ENCODE measurements at regions not wholly inside any gene's neighbourhood (a gene's known extent, or its start where the extent isn't known, plus 50 kb on each side); places are given as distances from the start of the nearest gene placed in this dataset.

DNA sequence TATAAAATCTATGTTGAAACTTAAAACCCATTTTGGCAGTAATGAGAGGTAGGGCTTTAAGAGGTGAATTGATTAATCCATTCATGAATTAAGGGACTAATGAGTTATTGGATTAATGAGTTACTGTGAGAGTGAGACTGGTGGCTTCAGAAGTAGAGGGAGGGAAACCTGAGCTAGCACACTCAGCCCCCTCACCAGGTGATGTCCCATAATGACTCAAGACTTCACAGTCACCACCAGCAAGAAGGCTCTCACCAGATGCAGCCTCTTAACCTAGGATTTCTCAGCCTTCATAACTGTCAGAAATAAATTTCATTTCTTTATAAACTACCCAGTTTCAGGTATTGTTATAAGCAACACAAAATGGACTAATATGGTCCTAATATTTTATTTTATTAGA lies 621.7 kb upstream of the ACVR2A start:
- DNase-seq (ENCODE audit: low read depth in 2 of 3, low spot score in 2 of 3) = no peak

GRCh38 chr2:147222506-147222905 lies 622.3 kb upstream of the ACVR2A start:
- DNase-seq (ENCODE audit: low read depth in 2 of 3, low spot score in 2 of 3) = no peak

DNA sequence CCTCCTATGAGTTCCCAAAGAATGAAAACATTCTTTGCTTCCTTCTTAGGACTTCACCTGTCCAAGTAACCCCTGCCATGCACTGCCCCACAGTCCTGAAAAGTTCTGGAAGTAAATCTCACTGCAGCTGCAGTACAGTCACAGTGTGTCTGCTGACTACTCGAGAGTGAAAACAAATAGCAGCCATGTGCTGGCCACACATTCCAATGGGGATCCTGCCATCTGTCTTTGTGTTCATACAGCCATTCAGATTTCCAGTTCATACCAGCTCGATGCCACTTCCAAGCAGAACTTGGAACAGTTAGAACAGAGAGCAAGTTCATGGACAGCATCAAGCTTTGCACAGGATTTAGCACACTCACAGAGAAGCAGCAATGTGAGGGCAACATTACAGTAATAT lies 629.9 kb upstream of the ACVR2A start:
- DNase-seq (ENCODE audit: low read depth in 2 of 3, low spot score in 2 of 3) = no peak

GRCh38 chr2:147211484-147211883 lies 633.3 kb upstream of the ACVR2A start:
- no peak for DNase-seq (ENCODE audit: low read depth in 2 of 3, low spot score in 2 of 3)

GRCh38 chr2:147204102-147204501 lies 640.7 kb upstream of the ACVR2A start:
- no peak for DNase-seq (ENCODE audit: low read depth in 2 of 3, low spot score in 2 of 3)

- no peak for DNase-seq (ENCODE audit: low read depth in 2 of 3, low spot score in 2 of 3)
These were observed 646.1 kb upstream of the ACVR2A start for GRCh38 chr2:147198651-147199171.

GRCh38 chr2:147197754-147198483 lies 646.9 kb upstream of the ACVR2A start:
- no peak for DNase-seq (ENCODE audit: low read depth in 2 of 3, low spot score in 2 of 3)

DNA sequence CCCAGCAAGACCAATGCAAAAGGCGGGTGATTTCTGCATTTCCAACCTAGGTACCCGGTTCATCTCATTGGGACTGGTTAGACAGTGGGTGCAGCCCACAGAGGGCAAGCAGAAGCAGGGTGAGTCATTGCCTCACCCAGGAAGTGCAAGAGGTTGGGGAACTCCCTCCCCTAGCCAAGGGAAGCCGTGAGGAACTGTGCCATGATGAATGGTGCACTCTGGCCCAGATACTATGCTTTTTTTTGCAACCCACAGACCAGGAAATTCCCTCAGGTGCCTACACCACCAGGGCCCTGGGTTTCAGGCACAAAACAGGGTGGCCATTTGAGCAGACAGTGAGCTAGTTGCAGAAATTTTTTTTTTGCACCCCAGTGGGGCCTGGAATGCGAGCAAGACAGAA lies 662.6 kb upstream of the ACVR2A start:
- peak in 1 of 3 experiments; percentile 3 for DNase-seq (ENCODE audit: low read depth in 2 of 3, low spot score in 2 of 3)

DNA sequence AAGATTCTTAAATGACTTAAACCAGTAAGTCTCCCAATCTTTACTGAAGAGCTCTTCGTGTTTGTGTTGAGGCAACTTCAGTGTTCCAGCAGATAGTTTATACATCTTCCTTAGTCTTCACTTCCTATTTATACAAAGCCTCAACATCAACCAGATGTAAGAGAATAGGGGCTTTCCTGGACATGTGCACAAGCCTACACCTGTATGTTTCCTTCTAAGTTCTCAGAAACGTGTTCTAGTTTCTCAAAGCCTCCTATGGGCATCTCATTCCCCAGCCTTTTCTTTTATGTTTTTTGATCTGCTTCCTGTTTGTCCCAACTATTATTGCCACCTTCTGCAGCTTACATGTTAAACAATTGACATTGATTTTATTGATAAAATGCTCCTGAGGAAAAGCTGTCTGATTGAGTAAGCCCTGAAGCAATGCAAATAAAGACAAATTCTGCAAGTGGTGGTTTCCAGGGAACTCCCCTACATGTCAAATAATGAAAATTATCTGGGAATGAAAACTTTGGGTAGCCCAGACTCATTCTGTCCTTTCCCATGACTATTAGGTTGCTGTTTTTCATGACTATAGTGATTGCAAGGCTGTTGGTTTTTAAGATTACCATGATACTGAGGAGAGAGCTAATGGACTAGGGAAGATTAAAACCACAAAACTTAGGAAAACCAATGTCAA lies 663.3 kb upstream of the ACVR2A start:
- no peak for DNase-seq (ENCODE audit: low read depth in 2 of 3, low spot score in 2 of 3)

DNA sequence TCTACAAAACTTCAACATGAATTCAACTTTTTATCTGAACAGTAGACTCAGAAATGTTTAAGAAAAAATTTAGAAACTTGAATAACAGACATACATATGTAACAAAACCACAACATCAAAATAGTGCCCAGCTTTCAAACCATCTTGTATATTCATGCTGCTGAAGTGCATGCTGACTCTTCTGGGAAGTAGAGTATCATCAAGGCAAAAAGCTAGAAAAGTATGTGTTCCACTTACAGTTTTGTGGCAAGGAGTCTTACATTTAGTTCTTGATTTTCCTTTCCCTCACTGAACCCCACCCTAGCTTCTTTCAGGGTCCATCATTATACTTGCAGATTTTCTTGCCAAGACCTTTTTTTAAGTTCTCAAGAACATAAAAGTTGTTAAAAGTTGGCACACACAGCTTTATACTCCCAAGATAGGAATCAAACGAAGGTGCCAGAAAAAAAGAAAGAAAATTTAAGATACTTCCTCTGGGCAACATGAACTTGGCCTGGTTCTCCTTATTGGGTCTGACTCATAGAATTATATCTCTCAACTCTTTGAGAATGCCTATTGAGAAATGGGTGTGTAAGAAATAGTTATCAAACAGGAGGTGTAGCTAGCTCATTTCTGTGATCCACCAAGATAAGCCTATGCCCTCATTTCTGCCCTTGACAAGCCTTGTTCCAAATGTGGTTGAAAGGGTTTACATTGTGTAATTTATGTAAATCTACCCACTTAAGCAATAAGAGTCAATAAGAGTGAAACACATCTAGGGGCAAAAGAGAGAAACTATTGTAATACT lies 667.6 kb upstream of the ACVR2A start:
- no peak for DNase-seq (ENCODE audit: low read depth in 2 of 3, low spot score in 2 of 3)

DNA sequence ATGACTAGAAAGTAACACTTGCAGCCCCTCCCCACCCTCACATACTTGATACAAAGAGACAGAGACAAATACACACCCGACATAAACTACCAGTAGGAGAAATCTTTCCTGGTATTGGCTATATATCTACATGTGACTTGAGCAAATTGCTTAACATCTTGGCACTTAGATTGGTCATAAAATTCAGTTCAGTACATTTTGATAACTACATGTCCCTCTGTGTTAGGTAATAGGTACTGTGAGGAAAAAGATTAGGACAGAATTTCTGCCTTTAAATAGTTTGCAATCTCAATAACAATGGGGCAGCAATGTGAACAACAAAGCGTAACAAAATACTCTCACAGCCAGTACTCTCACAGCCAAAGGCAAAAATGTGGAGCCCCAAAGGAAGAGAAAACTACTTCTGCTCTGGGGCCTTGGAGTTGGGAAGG lies 670.0 kb upstream of the ACVR2A start:
- no peak for DNase-seq (ENCODE audit: low read depth in 2 of 3, low spot score in 2 of 3)

GRCh38 chr2:147173798-147174197 lies 671.0 kb upstream of the ACVR2A start:
- no peak for DNase-seq (ENCODE audit: low read depth in 2 of 3, low spot score in 2 of 3)

DNA sequence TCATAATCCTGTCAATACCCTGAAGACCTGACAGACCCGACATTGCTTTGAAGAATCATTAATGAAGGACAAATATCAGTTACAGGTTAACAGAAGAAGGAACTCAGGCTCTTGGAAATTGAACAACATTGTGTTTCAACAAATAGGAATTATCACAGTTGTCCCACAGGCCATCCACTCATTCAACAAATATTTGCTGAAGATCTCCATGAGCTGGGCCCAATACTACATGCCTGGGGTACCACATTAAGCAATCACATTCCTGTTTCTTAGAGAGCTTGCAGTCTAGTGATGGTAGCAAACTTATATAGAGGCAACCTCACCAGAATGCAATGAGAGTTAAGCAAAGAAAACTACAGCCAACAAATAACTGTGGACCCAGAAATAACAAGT lies 671.6 kb upstream of the ACVR2A start:
- no peak for DNase-seq (ENCODE audit: low read depth in 2 of 3, low spot score in 2 of 3)

DNA sequence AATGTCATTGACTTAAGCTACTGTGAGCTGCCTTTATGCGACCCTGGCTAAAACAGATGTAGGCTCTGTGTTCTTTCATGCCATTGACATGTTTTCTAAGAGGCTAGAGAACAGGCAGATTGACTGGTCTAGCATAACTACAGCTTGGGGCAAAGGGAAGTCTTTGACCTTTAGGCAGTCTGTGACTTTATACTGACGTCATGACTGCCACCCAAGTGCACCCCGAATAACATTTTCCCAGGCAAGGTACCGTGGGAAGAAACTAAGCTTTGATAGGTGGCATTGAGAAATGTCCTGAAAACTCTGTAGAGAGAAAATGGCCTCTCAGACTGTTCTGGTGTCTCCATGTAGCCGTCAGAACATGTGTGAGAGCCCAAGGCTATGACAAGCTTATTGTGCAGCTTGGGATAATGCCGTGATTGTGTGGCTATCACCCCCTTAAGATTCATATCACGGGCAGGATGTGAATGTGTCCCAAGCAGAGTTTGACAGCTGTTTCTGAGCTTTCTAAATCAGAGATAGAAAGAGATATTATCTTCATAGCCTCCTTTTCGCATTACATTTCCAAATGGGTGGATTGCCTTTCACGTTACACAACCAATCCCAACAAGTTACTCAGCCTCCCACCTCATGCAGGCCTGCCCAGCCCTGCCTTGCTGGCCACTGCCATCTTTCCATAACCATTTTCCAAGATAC lies 672.2 kb upstream of the ACVR2A start:
- no peak for DNase-seq (ENCODE audit: low read depth in 2 of 3, low spot score in 2 of 3)

DNA sequence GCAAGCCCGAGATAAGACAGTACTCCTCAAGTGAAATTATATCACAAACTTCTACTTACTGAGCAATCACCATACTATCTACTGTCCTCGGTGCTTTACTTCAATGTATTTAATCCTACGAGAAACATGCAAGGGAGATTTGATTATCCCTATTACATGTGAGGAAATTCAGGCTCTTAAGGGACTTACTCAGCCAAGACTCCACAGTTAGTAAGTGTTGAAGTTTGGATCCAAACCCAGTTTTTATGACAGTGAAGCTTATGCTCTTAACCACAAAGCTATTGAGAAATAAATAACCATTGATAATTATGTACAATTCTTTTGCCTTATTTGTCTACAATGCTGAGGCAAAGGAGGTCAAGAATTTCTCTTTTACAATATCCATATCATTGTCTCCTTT lies 672.9 kb upstream of the ACVR2A start:
- DNase-seq (ENCODE audit: low read depth in 2 of 3, low spot score in 2 of 3) = no peak

DNA sequence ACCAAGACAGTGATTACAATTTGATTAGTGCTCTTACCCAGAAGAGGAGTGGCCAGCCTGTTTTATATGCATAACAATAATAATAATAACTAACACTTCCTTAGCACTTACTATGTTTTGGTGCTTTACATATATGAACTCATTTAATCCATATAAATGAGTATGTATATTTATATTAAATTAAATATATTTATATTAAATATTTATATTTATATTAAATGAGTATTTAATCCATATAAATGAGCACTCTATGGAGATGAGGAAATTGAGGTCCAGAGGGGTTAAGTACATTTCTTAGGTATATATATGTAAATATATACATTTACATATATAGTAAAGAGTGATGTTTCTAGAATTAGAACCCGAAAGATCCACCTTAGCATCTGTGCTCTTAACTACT lies 673.9 kb upstream of the ACVR2A start:
- no peak for DNase-seq (ENCODE audit: low read depth in 2 of 3, low spot score in 2 of 3)

GRCh38 chr2:147165697-147166382 lies 679.0 kb upstream of the ACVR2A start:
- DNase-seq (ENCODE audit: low read depth in 2 of 3, low spot score in 2 of 3) = no peak

GRCh38 chr2:147164563-147164962 lies 680.3 kb upstream of the ACVR2A start:
- no peak for DNase-seq (ENCODE audit: low read depth in 2 of 3, low spot score in 2 of 3)

DNA sequence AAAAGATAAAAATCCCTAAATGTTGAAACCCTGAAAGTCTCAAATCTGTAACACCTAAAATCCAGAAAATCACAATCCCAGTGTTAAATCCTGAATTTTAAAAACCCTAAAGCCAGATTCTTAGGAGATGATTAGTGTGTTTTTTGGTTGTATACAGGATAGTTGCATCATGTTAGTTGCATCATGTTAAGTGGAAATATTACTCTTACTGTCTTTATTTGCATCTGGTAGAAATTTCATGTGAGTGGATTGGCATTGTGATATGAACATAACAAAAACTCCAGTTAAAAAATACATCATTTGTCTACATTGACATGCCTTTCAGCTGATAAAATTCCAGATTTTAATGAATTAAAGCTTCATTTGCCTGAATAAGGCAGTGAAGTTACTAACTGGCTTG lies 683.1 kb upstream of the ACVR2A start:
- no peak for DNase-seq (ENCODE audit: low read depth in 2 of 3, low spot score in 2 of 3)

- DNase-seq (ENCODE audit: low read depth in 2 of 3, low spot score in 2 of 3) = no peak
These were observed 687.9 kb upstream of the ACVR2A start for GRCh38 chr2:147156970-147157369.

- no peak for DNase-seq (ENCODE audit: low read depth in 2 of 3, low spot score in 2 of 3)
These were observed 694.6 kb upstream of the ACVR2A start for GRCh38 chr2:147150241-147150635.

All from activated CD8-positive, alpha-beta memory T cell treated with anti-CD3 and anti-CD28 coated beads for 48 hours (primary cell).